GM20000 (cell line): ENCODE measurements at regions not wholly inside any gene's neighbourhood (a gene's known extent, or its start where the extent isn't known, plus 50 kb on each side); places are given as distances from the start of the nearest gene placed in this dataset.

Experiments used
- DNase-seq: peaks from one replicate; pipeline ENCODE4 v3.0.0; 2012; ENCODE audit warnings: low spot score
- TF ChIP-seq, protein P1 (sequence below): IDR thresholded peaks from 2 replicates; pipeline ENCODE4 v1.5.1; 2012; ENCODE audit warnings: mild to moderate bottlenecking, control low read depth; ENCODE audit errors: extremely low read depth, missing control alignments

DNA sequence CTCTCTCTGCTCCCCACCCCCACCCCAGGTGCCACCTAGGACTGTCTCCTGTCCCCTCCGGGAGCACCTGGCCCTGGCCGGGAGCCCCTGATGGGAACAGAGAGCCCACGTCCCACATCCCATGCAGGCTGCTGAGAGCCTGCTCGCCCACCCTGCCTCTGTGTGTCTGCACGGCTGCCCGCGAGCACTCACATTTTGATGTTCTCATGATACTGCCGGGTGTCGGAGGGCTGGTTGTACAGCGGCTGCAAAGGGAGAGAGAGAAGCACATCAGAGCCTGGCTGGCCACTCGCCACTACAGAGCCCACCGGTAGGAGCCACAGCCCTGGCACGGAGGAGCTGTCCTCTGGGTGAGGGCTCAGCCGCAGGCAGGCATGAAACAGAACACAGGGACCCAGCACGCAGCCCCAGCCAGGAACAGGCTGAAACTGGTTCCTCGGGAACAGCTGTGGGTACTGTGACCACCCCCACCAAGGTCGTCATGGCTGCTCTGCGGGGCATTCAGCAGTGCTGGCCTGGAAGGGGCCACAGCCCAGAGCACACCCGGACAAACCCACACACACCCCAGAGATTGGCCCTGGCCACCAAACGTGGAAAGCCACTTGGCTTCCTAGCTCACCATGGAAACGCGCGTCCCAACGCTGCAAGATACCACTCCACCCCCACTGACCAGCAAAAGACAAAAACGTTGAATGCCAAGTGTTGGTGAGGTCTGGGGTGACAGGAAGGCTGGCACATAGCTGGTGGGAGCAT, 117.6 kb downstream of the NCOR2 start:
- TF ChIP-seq, protein P1, sequence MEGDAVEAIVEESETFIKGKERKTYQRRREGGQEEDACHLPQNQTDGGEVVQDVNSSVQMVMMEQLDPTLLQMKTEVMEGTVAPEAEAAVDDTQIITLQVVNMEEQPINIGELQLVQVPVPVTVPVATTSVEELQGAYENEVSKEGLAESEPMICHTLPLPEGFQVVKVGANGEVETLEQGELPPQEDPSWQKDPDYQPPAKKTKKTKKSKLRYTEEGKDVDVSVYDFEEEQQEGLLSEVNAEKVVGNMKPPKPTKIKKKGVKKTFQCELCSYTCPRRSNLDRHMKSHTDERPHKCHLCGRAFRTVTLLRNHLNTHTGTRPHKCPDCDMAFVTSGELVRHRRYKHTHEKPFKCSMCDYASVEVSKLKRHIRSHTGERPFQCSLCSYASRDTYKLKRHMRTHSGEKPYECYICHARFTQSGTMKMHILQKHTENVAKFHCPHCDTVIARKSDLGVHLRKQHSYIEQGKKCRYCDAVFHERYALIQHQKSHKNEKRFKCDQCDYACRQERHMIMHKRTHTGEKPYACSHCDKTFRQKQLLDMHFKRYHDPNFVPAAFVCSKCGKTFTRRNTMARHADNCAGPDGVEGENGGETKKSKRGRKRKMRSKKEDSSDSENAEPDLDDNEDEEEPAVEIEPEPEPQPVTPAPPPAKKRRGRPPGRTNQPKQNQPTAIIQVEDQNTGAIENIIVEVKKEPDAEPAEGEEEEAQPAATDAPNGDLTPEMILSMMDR = no peak
- DNase-seq = no peak

DNA sequence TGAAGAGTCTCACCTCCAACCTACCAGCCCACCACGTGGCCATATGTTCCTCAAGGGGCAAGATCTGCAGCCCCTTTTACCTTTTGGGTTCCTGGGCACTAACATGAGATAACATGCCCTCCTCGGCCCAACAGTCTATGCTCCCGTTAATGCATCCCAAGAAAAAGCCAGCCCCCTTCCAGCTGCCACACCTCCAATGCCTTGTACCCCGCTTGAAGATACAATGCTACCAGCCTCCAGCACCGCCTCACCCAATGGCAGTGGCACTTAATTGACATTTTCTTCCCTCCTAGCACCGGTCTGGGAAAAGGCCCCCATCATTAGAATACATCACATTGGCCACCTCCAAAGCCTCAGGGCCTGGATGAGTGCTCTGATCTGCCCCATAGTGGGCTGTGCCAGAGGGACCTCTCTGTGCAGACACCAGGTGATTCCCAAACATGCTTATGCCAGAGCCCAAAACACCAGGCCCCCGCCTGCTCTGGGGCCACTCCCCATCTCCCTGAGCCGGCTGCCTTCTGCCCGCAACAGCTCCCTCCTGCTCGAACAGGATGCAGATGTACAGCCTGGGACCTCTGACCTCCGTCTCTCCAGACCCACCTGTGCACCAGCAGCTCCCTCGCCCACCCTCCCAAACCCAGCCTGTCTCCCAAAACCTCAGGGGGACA, 118.3 kb downstream of the NCOR2 start:
- TF ChIP-seq, protein P1 = no peak
- DNase-seq = no peak

DNA sequence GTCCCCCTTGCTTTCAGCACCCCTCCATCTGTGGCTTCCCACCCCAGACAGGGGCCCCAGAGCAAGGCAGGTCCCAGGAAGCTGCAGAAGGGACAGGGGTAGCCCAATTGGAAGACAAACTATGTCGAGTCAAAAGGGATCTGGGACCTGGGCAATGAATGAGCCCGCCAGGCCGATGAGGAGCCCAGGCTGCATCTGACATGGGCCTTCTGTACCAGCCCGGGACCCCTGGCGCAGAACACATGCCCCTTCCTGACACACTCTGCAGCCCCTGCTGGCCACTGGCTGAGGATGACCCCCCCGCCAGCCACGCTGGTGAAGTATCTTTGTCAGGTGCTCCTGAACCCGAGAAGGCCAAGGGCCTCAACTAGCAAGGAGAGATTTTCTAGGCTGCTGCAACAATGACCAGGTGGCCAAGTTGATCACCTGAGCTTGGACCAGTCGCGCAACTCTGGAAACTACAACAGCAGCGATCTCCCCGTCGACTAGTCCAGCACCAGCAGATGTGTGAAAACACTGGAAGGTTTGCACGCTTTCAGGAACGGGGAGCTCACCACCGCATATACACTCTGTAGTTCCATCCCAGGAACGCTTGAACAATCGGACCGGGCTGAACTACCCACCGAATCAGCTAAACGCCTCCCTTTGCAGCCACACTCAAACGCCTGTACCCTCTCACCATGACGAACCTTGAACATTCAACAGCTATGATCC, 119.0 kb downstream of the NCOR2 start:
- DNase-seq = no peak
- TF ChIP-seq, protein P1 = no peak

DNA sequence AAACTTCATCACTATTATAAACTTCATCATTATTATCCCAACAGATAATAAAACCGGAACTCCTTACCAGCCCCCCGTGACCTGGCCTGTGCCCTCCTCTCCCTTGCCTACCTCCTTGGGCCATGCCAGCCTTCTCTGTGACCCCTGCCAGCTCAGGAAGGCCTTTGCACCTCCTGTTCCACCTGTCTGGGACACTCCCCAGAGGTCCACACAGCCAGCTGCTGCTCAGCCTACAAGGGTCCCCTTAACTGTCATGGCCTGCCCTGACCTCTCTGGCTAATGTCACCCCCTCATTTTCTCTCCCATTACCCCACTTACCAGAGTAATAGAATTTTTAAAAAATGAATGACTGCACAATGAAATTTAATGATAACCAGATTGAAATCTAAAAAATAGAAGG, 121.0 kb downstream of the NCOR2 start:
- TF ChIP-seq, protein P1 = no peak
- no peak for DNase-seq

DNA sequence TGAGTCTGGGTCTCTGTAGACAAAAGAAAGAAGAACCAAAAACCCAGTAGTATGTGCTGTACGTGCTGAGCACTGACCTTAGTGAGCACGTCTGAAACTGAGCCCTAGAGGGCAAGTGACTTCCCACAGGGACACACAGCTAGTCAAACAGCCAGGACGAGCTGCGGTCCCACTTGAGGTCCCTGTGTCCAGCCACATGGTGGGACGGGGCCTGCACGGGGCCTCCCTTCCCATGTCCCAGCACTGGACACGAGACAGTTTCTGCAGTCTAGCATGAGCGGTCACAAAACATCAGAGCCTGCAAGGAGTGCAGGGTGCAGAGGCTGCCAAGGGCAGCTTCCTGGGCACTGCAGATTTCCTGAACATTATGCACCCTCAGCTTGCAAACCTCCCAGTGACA, 121.6 kb downstream of the NCOR2 start:
- DNase-seq = no peak
- TF ChIP-seq, protein P1 = no peak

DNA sequence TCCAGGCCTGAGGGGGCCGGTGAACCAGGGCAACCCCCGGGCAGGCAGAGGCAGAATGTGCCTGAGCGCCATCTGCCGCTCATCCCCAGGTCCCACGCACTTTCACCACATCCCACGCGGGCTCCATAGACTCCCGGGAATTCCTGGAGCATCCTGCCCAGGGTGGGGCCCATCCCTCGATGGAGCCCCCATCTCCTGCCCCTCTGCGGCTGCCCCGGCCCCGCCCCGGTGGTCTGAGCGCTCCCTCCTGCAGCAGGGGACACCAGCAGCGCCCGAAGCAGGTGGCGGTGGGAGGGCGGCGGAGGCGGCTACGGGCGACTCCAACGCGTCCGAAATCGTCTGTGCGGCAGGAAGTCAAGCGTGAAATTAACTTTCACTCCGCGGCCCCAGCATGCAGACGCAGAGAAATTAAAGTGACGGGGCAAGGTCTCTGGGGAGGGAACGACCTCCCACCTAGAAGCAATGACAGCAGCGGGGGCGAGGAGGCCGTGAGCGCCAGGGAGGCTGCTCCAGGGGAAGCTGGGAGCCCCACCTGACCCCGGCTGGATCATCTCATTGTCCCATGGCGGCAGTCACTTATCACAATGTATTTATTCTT, 122.2 kb downstream of the NCOR2 start:
- DNase-seq = no peak
- TF ChIP-seq, protein P1 = no peak
